T-cell (primary cell): ENCODE measurements at regions not wholly inside any gene's neighbourhood (a gene's known extent, or its start where the extent isn't known, plus 50 kb on each side); places are given as distances from the start of the nearest gene placed in this dataset.

Source experiments
- ATAC-seq, 4 experiments: fragments of 200-7000 bp in 3 of 4; fragments of 150-1000 bp in 1 of 4; cut with Tn5 transposase; replicated peaks in 1 of 4; 1 replicate in 3 of 4; 2 replicates in 1 of 4; pipeline ENCODE4 v1.10.0; 2021; ENCODE audit warnings: moderate library complexity in 3 of 4, mild to moderate bottlenecking in 2 of 4, moderate number of reproducible peaks in 1 of 4
- CTCF ChIA-PET, 2 donors: fragments of 300-600 bp; sonication (Branson Sonifier 250); formaldehyde crosslinking; loops; one replicate each; lab custom pipeline; 2022; ENCODE audit warnings: antibody characterized with exemption in 2 of 2; lab: Charles Lee
- POLR2A ChIA-PET, 2 donors: fragments of 300-600 bp; sonication (Branson Sonifier 250); formaldehyde crosslinking; loops; one replicate each; lab custom pipeline; 2022; ENCODE audit warnings: antibody characterized with exemption in 2 of 2; lab: Charles Lee
- DNase-seq, 35 experiments: peaks; one replicate each; pipeline versions ENCODE4 v3.0.0 to v3.0.0-alpha.2; 2013 to 2023
- H3K27ac ChIP-seq: one replicate; pipeline ENCODE4 v1.5.1; 2013; ENCODE audit warnings: low read length
- H3K27me3 ChIP-seq, 2 experiments: replicated peaks in 1 of 2; 1 replicate in 1 of 2; 2 replicates in 1 of 2; pipeline versions ENCODE4 v1.6.1 to v1.7.0; 2013; ENCODE audit warnings: low read length in 1 of 2, mixed read lengths in 1 of 2; ENCODE audit not compliant: control insufficient read depth in 2 of 2, insufficient read depth in 2 of 2; ENCODE audit errors: extremely low read depth in 1 of 2
- H3K36me3 ChIP-seq, 2 donors: 1 replicate in 1 of 2; 2 replicates in 1 of 2; pipeline versions ENCODE4 v1.6.1 to v1.7.0; 2013; ENCODE audit warnings: low read length in 1 of 2; ENCODE audit not compliant: control insufficient read depth in 2 of 2, insufficient read depth in 1 of 2; ENCODE audit errors: extremely low read depth in 1 of 2
- H3K4me1 ChIP-seq, 2 experiments: 1 replicate in 1 of 2; 2 replicates in 1 of 2; pipeline versions ENCODE4 v1.6.1 to v1.7.0; 2013; ENCODE audit warnings: low read length in 2 of 2, mixed read lengths in 1 of 2; ENCODE audit not compliant: insufficient read depth in 2 of 2, control insufficient read depth in 1 of 2; ENCODE audit errors: extremely low read depth in 1 of 2
- H3K4me3 ChIP-seq, 2 donors: 1 replicate in 1 of 2; 2 replicates in 1 of 2; pipeline versions ENCODE4 v1.5.1 to v1.7.0; 2013; ENCODE audit warnings: mild to moderate bottlenecking in 2 of 2, low read length in 1 of 2, moderate library complexity in 1 of 2; ENCODE audit not compliant: control insufficient read depth in 1 of 2; ENCODE audit errors: extremely low read depth in 1 of 2
- H3K9me3 ChIP-seq: 2 replicates; pipeline ENCODE4 v1.7.0; 2013
- H3K27ac Mint-ChIP-seq, 2 donors: one replicate each; pipeline ENCODE4 v1.8.0; 2020 to 2021; ENCODE audit warnings: mild to moderate bottlenecking in 2 of 2, mixed read lengths in 2 of 2
- H3K27me3 Mint-ChIP-seq, 2 donors: one replicate each; pipeline ENCODE4 v1.8.0; 2021 to 2022; ENCODE audit warnings: mixed read lengths in 2 of 2
- H3K36me3 Mint-ChIP-seq: one replicate; pipeline ENCODE4 v1.8.0; 2021; ENCODE audit warnings: mixed read lengths
- H3K4me1 Mint-ChIP-seq, 3 donors: one replicate each; pipeline ENCODE4 v1.8.0; 2020 to 2022; ENCODE audit warnings: mixed read lengths in 3 of 3, mild to moderate bottlenecking in 1 of 3
- H3K4me3 Mint-ChIP-seq, 3 donors: one replicate each; pipeline ENCODE4 v1.8.0; 2020 to 2022; ENCODE audit warnings: mild to moderate bottlenecking in 3 of 3, mixed read lengths in 3 of 3, moderate library complexity in 3 of 3
- H3K9me3 Mint-ChIP-seq, 3 donors: one replicate each; pipeline ENCODE4 v1.8.0; 2020 to 2022; ENCODE audit warnings: mixed read lengths in 3 of 3
- WGBS: methylation state at CpG from one replicate; pipeline ENCODE4 v1.1.5; 2013; ENCODE audit warnings: missing lambda C conversion rate; ENCODE audit not compliant: insufficient coverage; 5-methylcytosine and 5-hydroxymethylcytosine counted together

DNA sequence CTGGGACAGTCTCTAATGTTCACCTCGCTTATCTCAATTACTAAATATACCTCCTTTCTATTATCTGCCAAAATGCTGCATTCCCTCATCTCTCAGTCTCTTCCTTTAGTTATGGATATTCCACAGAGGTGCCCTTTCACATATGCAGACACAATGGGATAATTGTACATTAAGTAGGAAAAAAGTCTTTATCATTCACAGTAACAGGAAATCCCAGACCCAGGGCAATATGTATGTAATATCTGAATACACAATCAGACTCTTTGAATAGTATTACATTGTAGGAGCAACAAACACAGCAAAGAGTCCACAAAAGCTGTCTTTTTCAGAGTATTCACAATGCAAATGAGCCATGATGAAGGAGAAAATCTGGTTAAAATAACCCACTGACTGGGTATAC is 1399.0 kb upstream of the ZEB2 start:
- H3K36me3 ChIP-seq, result no peaks in the 10 kb centered on the region
- Mint-ChIP-seq H3K4me1 (no peaks in the 10 kb centered on the region), H3K36me3 (no peaks in the 10 kb centered on the region), H3K4me3 (no peak overlapping the region), H3K9me3 (peaks cover 0 to 3% (median 0%) of the 10 kb centered on the region in 3 donors), H3K27me3 (no peaks in the 10 kb centered on the region), H3K27ac (no peak overlapping the region)
- H3K4me3 ChIP-seq, result no peak overlapping the region
- no peaks in the 10 kb centered on the region for H3K9me3 ChIP-seq
- ATAC-seq (no peak), DNase-seq (no peak)
- WGBS, result no CpG with 5 or more reads among the region's 1 CpG
- POLR2A ChIA-PET, result no interaction called here
- no peaks in the 10 kb centered on the region for H3K4me1 ChIP-seq
- H3K27me3 ChIP-seq, result no peaks in the 10 kb centered on the region
- CTCF ChIA-PET, result no interaction called here
- no peak overlapping the region for H3K27ac ChIP-seq

GRCh38 chr2:145916799-145917198 is 1396.9 kb upstream of the ZEB2 start:
- Mint-ChIP-seq H3K4me1 (no peaks in the 10 kb centered on the region), H3K27ac (no peak overlapping the region), H3K36me3 (no peaks in the 10 kb centered on the region), H3K27me3 (no peaks in the 10 kb centered on the region), H3K9me3 (peaks cover 0 to 3% (median 0%) of the 10 kb centered on the region in 3 donors), H3K4me3 (no peak overlapping the region)
- ATAC-seq (no peak), DNase-seq (no peak)
- H3K4me3 ChIP-seq, result no peak overlapping the region
- WGBS, result 100% methylated on average over 1 of the region's 5 CpGs
- H3K27ac ChIP-seq, result no peak overlapping the region
- H3K27me3 ChIP-seq, result no peaks in the 10 kb centered on the region
- no peaks in the 10 kb centered on the region for H3K36me3 ChIP-seq
- POLR2A ChIA-PET, result no interaction called here
- no peaks in the 10 kb centered on the region for H3K9me3 ChIP-seq
- H3K4me1 ChIP-seq, result no peaks in the 10 kb centered on the region
- CTCF ChIA-PET, result no interaction called here

GRCh38 chr2:145914716-145915115 is 1394.8 kb upstream of the ZEB2 start:
- POLR2A ChIA-PET, result no interaction called here
- 50% methylated on average over 3 of the region's 4 CpGs for WGBS

DNA sequence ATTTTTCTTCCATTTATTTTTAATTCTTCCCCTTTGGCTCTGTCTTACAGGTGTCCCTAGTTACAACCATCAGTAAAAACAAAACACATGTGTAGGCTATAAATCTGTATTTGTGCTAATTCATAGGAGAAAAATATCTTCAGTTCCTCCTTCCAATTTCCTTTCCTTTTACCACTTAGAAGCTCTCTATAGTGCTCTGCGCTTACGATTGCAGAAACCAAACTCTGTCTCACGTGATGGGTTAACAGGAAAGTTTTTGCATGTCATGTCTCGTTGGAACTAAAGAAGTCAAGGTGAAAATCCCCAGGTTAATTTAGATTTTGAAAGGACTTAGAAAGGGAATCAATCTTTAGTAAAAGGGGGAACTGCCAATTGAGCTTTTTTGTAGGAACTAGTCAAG is 1390.5 kb upstream of the ZEB2 start:
- DNase-seq (no peak), ATAC-seq (no peak)
- H3K4me3 ChIP-seq, result no peak overlapping the region
- Mint-ChIP-seq H3K27me3 (peaks cover 0 to 3% of the 10 kb centered on the region in 2 donors), H3K9me3 (peaks cover 0 to 4% (median 4%) of the 10 kb centered on the region in 3 donors), H3K27ac (no peak overlapping the region), H3K36me3 (no peaks in the 10 kb centered on the region), H3K4me1 (no peaks in the 10 kb centered on the region), H3K4me3 (no peak overlapping the region)
- POLR2A ChIA-PET, result no interaction called here
- WGBS, result 0% methylated on average over 1 of the region's 4 CpGs
- no peak overlapping the region for H3K27ac ChIP-seq
- CTCF ChIA-PET, result no interaction called here
- H3K4me1 ChIP-seq, result no peaks in the 10 kb centered on the region
- H3K36me3 ChIP-seq, result no peaks in the 10 kb centered on the region
- no peaks in the 10 kb centered on the region for H3K9me3 ChIP-seq
- H3K27me3 ChIP-seq, result no peaks in the 10 kb centered on the region

More at GRCh38 chr2:145914716-145915115, 1394.8 kb upstream of the ZEB2 start:
- Histone ChIP-seq H3K27me3 (no peaks in the 10 kb centered on the region), H3K9me3 (no peaks in the 10 kb centered on the region), H3K27ac (no peak overlapping the region), H3K36me3 (no peaks in the 10 kb centered on the region), H3K4me1 (no peaks in the 10 kb centered on the region), H3K4me3 (no peak overlapping the region)
- ATAC-seq (no peak), DNase-seq (no peak)
- Mint-ChIP-seq H3K27ac (no peak overlapping the region), H3K27me3 (no peaks in the 10 kb centered on the region), H3K9me3 (peaks cover 0 to 3% (median 0%) of the 10 kb centered on the region in 3 donors), H3K4me1 (no peaks in the 10 kb centered on the region), H3K36me3 (no peaks in the 10 kb centered on the region), H3K4me3 (no peak overlapping the region)
- CTCF ChIA-PET, result no interaction called here

GRCh38 chr2:145909766-145910165 is 1389.8 kb upstream of the ZEB2 start:
- no peaks in the 10 kb centered on the region for H3K4me1 ChIP-seq
- H3K27me3 Mint-ChIP-seq, result peaks cover 0 to 3% of the 10 kb centered on the region in 2 donors
- no peak overlapping the region for H3K4me3 Mint-ChIP-seq
- no peaks in the 10 kb centered on the region for H3K36me3 Mint-ChIP-seq
- H3K27ac ChIP-seq, result no peak overlapping the region
- no peaks in the 10 kb centered on the region for H3K9me3 ChIP-seq
- CTCF ChIA-PET, result no interaction called here
- H3K27ac Mint-ChIP-seq, result no peak overlapping the region
- DNase-seq (no peak), ATAC-seq (no peak)
- POLR2A ChIA-PET, result no interaction called here
- H3K36me3 ChIP-seq, result no peaks in the 10 kb centered on the region
- no peaks in the 10 kb centered on the region for H3K27me3 ChIP-seq
- H3K4me1 Mint-ChIP-seq, result no peaks in the 10 kb centered on the region
- H3K4me3 ChIP-seq, result no peak overlapping the region
- peaks cover 0 to 4% (median 4%) of the 10 kb centered on the region in 3 donors for H3K9me3 Mint-ChIP-seq

GRCh38 chr2:145909175-145909755 is 1389.3 kb upstream of the ZEB2 start:
- Mint-ChIP-seq H3K9me3 (peaks cover 0 to 4% (median 4%) of the 10 kb centered on the region in 3 donors), H3K4me1 (no peaks in the 10 kb centered on the region), H3K4me3 (no peak overlapping the region), H3K36me3 (no peaks in the 10 kb centered on the region), H3K27ac (no peak overlapping the region), H3K27me3 (peaks cover 0 to 3% of the 10 kb centered on the region in 2 donors)
- ATAC-seq (no peak), DNase-seq (no peak)
- no peak overlapping the region for H3K27ac ChIP-seq
- H3K27me3 ChIP-seq, result no peaks in the 10 kb centered on the region
- H3K36me3 ChIP-seq, result no peaks in the 10 kb centered on the region
- no peaks in the 10 kb centered on the region for H3K4me1 ChIP-seq
- POLR2A ChIA-PET, result no interaction called here
- H3K9me3 ChIP-seq, result no peaks in the 10 kb centered on the region
- no peak overlapping the region for H3K4me3 ChIP-seq
- CTCF ChIA-PET, result no interaction called here
- WGBS, result no CpG with 5 or more reads among the region's 5 CpGs

DNA sequence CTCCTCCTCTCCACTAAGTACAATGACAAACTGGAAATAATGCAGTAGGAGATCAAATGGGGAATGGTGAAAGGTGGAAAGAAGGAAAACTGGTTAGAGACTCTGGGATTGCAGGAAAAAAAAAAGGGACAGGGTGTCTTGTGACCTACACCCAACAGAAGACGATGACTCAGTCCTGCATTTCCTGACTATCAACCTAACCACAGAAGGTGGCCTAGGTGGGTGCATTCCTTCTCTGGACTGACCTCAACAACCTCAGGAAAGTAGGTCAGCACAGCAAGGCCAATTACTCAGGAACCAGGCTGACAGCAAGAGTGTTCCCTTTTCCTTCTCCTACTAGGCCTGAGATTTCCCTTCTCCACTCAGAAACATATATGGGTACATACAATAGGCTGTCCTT is 1386.4 kb upstream of the ZEB2 start:
- no peaks in the 10 kb centered on the region for H3K9me3 ChIP-seq
- H3K36me3 ChIP-seq, result no peaks in the 10 kb centered on the region
- ATAC-seq (no peak), DNase-seq (no peak)
- Mint-ChIP-seq H3K9me3 (peaks cover 8 to 12% (median 11%) of the 10 kb centered on the region in 3 donors), H3K4me3 (no peak overlapping the region), H3K36me3 (no peaks in the 10 kb centered on the region), H3K27me3 (peaks cover 0 to 3% of the 10 kb centered on the region in 2 donors), H3K27ac (no peak overlapping the region), H3K4me1 (no peaks in the 10 kb centered on the region)
- no peaks in the 10 kb centered on the region for H3K4me1 ChIP-seq
- ChIA-PET POLR2A (no interaction called here), CTCF (no interaction called here)
- H3K27ac ChIP-seq, result no peak overlapping the region
- no peak overlapping the region for H3K4me3 ChIP-seq
- no CpG with 5 or more reads among the region's 1 CpG for WGBS
- no peaks in the 10 kb centered on the region for H3K27me3 ChIP-seq
